ENCODE measurements at regions not wholly inside any gene's neighbourhood (a gene's known extent, or its start where the extent isn't known, plus 50 kb on each side); places are given as distances from the start of the nearest gene placed in this dataset.

GRCh38 chr7:80357530-80357929 lies 154.3 kb downstream of the GNAT3 start:
- TF ChIP-seq RAD21 (IDR thresholded peaks at IDR 0.05; ENCODE audit: low read depth): peak; percentile 4; the same call in 1 of the 2 replicates
- no peak for TF ChIP-seq CREB1 (IDR thresholded peaks at IDR 0.05; ENCODE audit: low read depth)
- TF ChIP-seq, protein P1, sequence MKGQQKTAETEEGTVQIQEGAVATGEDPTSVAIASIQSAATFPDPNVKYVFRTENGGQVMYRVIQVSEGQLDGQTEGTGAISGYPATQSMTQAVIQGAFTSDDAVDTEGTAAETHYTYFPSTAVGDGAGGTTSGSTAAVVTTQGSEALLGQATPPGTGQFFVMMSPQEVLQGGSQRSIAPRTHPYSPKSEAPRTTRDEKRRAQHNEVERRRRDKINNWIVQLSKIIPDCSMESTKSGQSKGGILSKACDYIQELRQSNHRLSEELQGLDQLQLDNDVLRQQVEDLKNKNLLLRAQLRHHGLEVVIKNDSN (IDR thresholded peaks at IDR 0.05): no peak
- TF ChIP-seq REST (IDR thresholded peaks at IDR 0.05; ENCODE audit: low read depth): no peak
- no peak for TF ChIP-seq ZBTB7A (IDR thresholded peaks at IDR 0.05; ENCODE audit: low read depth)
- no peak for TF ChIP-seq TAF1 (IDR thresholded peaks at IDR 0.05; ENCODE audit: low read depth)
- TF ChIP-seq MAX (IDR thresholded peaks at IDR 0.05): no peak
- TF ChIP-seq EGR1 (IDR thresholded peaks at IDR 0.05): no peak
- TF ChIP-seq CEBPB (IDR thresholded peaks at IDR 0.05): peak; percentile 97
- peak; percentile 71 for TF ChIP-seq EP300 (IDR thresholded peaks at IDR 0.05; ENCODE audit: borderline replicate concordance)
- peak; percentile 59; the same call in 1 of the 2 replicates for TF ChIP-seq FOXM1 (IDR thresholded peaks at IDR 0.05; ENCODE audit: borderline replicate concordance, low read depth)
- peak; percentile 43; the same call in 1 of the 2 replicates for TF ChIP-seq TCF12 (IDR thresholded peaks at IDR 0.05; ENCODE audit: low read depth)
- TF ChIP-seq TEAD4 (IDR thresholded peaks at IDR 0.05): no peak
- TF ChIP-seq YY1 (IDR thresholded peaks at IDR 0.05; ENCODE audit: low read depth): no peak
- peak; percentile 56 for TF ChIP-seq NFIC (IDR thresholded peaks at IDR 0.05)

DNA sequence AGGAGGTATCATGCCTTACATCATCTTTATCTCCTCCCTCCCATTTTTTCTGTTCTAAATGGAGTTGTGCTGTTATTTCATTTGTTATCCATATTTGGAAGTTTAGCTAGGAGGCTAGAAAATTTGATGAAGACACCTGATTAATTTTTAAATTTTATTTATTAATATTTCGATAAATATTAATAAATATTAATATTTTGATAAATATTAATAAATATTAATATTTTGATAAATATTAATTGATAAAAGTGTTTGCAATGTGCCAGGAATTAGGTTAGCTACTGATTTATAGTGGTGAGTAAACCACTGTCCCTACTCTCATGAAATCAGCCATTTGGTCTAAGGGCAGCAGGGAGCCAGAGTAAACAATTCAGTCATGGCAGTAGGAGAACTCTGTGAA lies 161.4 kb downstream of the GNAT3 start:
- TF ChIP-seq TAF1 (IDR thresholded peaks at IDR 0.05; ENCODE audit: low read depth): no peak

GRCh38 chr7:80348223-80348622 lies 163.6 kb downstream of the GNAT3 start:
- no peak for TF ChIP-seq CREB1 (IDR thresholded peaks at IDR 0.05; ENCODE audit: low read depth)
- no peak for TF ChIP-seq TAF1 (IDR thresholded peaks at IDR 0.05; ENCODE audit: low read depth)
- TF ChIP-seq RAD21 (IDR thresholded peaks at IDR 0.05; ENCODE audit: low read depth): no peak
- no peak for TF ChIP-seq REST (IDR thresholded peaks at IDR 0.05; ENCODE audit: low read depth)
- TF ChIP-seq TCF12 (IDR thresholded peaks at IDR 0.05; ENCODE audit: low read depth): no peak
- no peak for TF ChIP-seq YY1 (IDR thresholded peaks at IDR 0.05; ENCODE audit: low read depth)

DNA sequence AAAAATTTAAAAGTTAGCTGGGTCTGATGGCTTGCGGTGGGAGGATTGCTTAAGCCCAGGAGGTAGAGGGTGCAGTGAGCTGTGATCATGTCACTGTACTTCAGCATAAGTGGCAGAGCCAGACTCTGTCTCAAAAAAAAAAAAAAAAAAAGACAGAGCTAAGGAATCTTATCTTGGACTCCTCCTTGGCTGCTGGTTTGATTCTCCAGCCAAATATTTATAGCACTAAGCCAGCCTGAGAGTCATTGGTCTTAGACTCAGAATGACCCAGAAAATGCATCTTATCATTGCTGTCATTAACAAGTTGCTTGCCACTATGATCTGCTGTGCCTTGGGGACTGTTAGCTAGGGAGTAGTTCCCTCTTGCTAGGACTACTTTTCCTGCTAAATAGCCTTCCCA lies 164.7 kb downstream of the GNAT3 start:
- no peak for TF ChIP-seq TAF1 (IDR thresholded peaks at IDR 0.05; ENCODE audit: low read depth)
- no peak for TF ChIP-seq MAX (IDR thresholded peaks at IDR 0.05)
- TF ChIP-seq CEBPB (IDR thresholded peaks at IDR 0.05): no peak
- no peak for TF ChIP-seq REST (IDR thresholded peaks at IDR 0.05; ENCODE audit: low read depth)

- TF ChIP-seq CEBPB (IDR thresholded peaks at IDR 0.05) (no peak), TEAD4 (IDR thresholded peaks at IDR 0.05) (no peak), EGR1 (IDR thresholded peaks at IDR 0.05) (no peak), EP300 (IDR thresholded peaks at IDR 0.05; ENCODE audit: borderline replicate concordance) (no peak), MAX (IDR thresholded peaks at IDR 0.05) (no peak), FOXM1 (IDR thresholded peaks at IDR 0.05; ENCODE audit: borderline replicate concordance, low read depth) (no peak), REST (IDR thresholded peaks at IDR 0.05; ENCODE audit: low read depth) (no peak), YY1 (IDR thresholded peaks at IDR 0.05; ENCODE audit: low read depth) (no peak), TCF12 (IDR thresholded peaks at IDR 0.05; ENCODE audit: low read depth) (no peak), NFIC (IDR thresholded peaks at IDR 0.05) (no peak), RAD21 (IDR thresholded peaks at IDR 0.05; ENCODE audit: low read depth) (no peak), CREB1 (IDR thresholded peaks at IDR 0.05; ENCODE audit: low read depth) (no peak), TAF1 (IDR thresholded peaks at IDR 0.05; ENCODE audit: low read depth) (no peak), ZBTB7A (IDR thresholded peaks at IDR 0.05; ENCODE audit: low read depth) (no peak)
- TF ChIP-seq, protein P1 (IDR thresholded peaks at IDR 0.05): no peak
Observed at GRCh38 chr7:80346704-80347103, 165.2 kb downstream of the GNAT3 start.
